Ovary (tissue), 3 donors: ENCODE measurements at regions not wholly inside any gene's neighbourhood (a gene's known extent, or its start where the extent isn't known, plus 50 kb on each side); places are given as distances from the start of the nearest gene placed in this dataset.

Source experiments
- CTCF ChIP-seq, 3 donors: fragments of 450-650 bp in 2 of 3; fragments of 200-600 bp in 1 of 3; IDR thresholded peaks; one replicate each; pipeline versions ENCODE4 v1.5.1 to v1.8.0; 2016 to 2022; ENCODE audit warnings: antibody characterized with exemption in 3 of 3, mild to moderate bottlenecking in 1 of 3
- EP300 ChIP-seq: sonication (generic); formaldehyde crosslinking; IDR thresholded peaks from one replicate; pipeline ENCODE4 v1.6.1; 2017; ENCODE audit warnings: antibody characterized with exemption
- POLR2A ChIP-seq: fragments of 450-650 bp; IDR thresholded peaks from one replicate; pipeline ENCODE4 v1.6.1; 2017; ENCODE audit warnings: antibody characterized with exemption, mild to moderate bottlenecking, moderate library complexity
- donor health status: DM: no; HTN: no; CAD: no.

- TF ChIP-seq POLR2A (no peak), CTCF (IDR thresholded peaks at IDR 0.05) (no peak), EP300 (no peak)
These were observed 317.5 kb downstream of the BCL11B start for GRCh38 chr14:98954349-98955000.
